H9 (cell line): ENCODE measurements at regions not wholly inside any gene's neighbourhood (a gene's known extent, or its start where the extent isn't known, plus 50 kb on each side); places are given as distances from the start of the nearest gene placed in this dataset.

Experiments used
- DNase-seq: peaks from one replicate; pipeline ENCODE4 v3.0.0-alpha.2; 2017
- H2AFZ ChIP-seq: one replicate; pipeline ENCODE4 v1.6.1; 2013; ENCODE audit warnings: mild to moderate bottlenecking, low read length, control low read depth, moderate library complexity
- H2AK5ac ChIP-seq: 2 replicates; pipeline ENCODE4 v1.6.1; 2013; ENCODE audit warnings: low read length, control low read depth, mixed read lengths; ENCODE audit not compliant: insufficient read length
- H2BK120ac ChIP-seq: one replicate; pipeline ENCODE4 v1.6.1; 2013; ENCODE audit warnings: low read depth, mild to moderate bottlenecking, low read length, control low read depth, inconsistent platforms; ENCODE audit not compliant: poor library complexity, severe bottlenecking
- H2BK12ac ChIP-seq: 2 replicates; pipeline ENCODE4 v1.6.1; 2013; ENCODE audit warnings: low read length, control low read depth, mixed read lengths, low read depth; ENCODE audit not compliant: insufficient read length
- H2BK15ac ChIP-seq: 2 replicates; pipeline ENCODE4 v1.6.1; 2013; ENCODE audit warnings: low read depth, low read length, control low read depth
- H2BK20ac ChIP-seq: one replicate; pipeline ENCODE4 v1.6.1; 2013; ENCODE audit warnings: low read depth, mild to moderate bottlenecking, low read length, control low read depth, inconsistent platforms; ENCODE audit not compliant: poor library complexity, severe bottlenecking
- H2BK5ac ChIP-seq: 2 replicates; pipeline ENCODE4 v1.6.1; 2013; ENCODE audit warnings: low read length, control low read depth, mixed read lengths; ENCODE audit not compliant: insufficient read length
- H3K14ac ChIP-seq: 2 replicates; pipeline ENCODE4 v1.6.1; 2013; ENCODE audit warnings: low read length, control low read depth; ENCODE audit not compliant: insufficient read depth
- H3K18ac ChIP-seq: 2 replicates; pipeline ENCODE4 v1.6.1; 2013; ENCODE audit warnings: low read depth, mild to moderate bottlenecking, mixed read lengths, low read length, control low read depth; ENCODE audit not compliant: insufficient read length
- H3K23ac ChIP-seq: 2 replicates; pipeline ENCODE4 v1.6.1; 2013; ENCODE audit warnings: low read length, control low read depth, mixed read lengths, low read depth; ENCODE audit not compliant: insufficient read length
- H3K23me2 ChIP-seq: 2 replicates; pipeline ENCODE4 v1.6.1; 2013; ENCODE audit warnings: low read depth, mild to moderate bottlenecking, mixed read lengths, low read length, control low read depth; ENCODE audit not compliant: insufficient read length, poor library complexity, severe bottlenecking
- H3K27ac ChIP-seq: 2 replicates; pipeline ENCODE4 v1.5.1; 2013; ENCODE audit warnings: low read length, control low read depth, mixed read lengths, low read depth; ENCODE audit not compliant: insufficient read length
- H3K27me3 ChIP-seq: 2 replicates; pipeline ENCODE4 v1.6.1; 2013; ENCODE audit warnings: low read length, control low read depth, inconsistent platforms; ENCODE audit not compliant: insufficient read depth
- H3K4ac ChIP-seq: 2 replicates; pipeline ENCODE4 v1.6.1; 2013; ENCODE audit warnings: low read depth, mild to moderate bottlenecking, control low read depth, inconsistent platforms, low read length, moderate library complexity
- H3K4me1 ChIP-seq: 2 replicates; pipeline ENCODE4 v1.6.1; 2013; ENCODE audit warnings: low read length, control low read depth, inconsistent platforms; ENCODE audit not compliant: insufficient read depth
- H3K4me2 ChIP-seq: 2 replicates; pipeline ENCODE4 v1.6.1; 2013; ENCODE audit warnings: low read length, control low read depth, mixed read lengths; ENCODE audit not compliant: insufficient read length, insufficient read depth
- H3K56ac ChIP-seq: 2 replicates; pipeline ENCODE4 v1.6.1; 2013; ENCODE audit warnings: low read depth, mild to moderate bottlenecking, mixed read lengths, low read length, control low read depth; ENCODE audit not compliant: insufficient read length
- H3K79me1 ChIP-seq: 2 replicates; pipeline ENCODE4 v1.6.1; 2013; ENCODE audit warnings: low read depth, mild to moderate bottlenecking, moderate library complexity, low read length, control low read depth, inconsistent platforms; ENCODE audit not compliant: insufficient read depth, poor library complexity, severe bottlenecking
- H3K79me2 ChIP-seq: 2 replicates; pipeline ENCODE4 v1.6.1; 2013; ENCODE audit warnings: low read length, control low read depth, inconsistent platforms; ENCODE audit not compliant: insufficient read depth
- H3K9ac ChIP-seq: 2 replicates; pipeline ENCODE4 v1.6.1; 2013; ENCODE audit warnings: low read length, control low read depth, mixed read lengths; ENCODE audit not compliant: insufficient read length; ENCODE audit errors: extremely low read depth
- H3K9me3 ChIP-seq: one replicate; pipeline ENCODE4 v1.6.1; 2013; ENCODE audit warnings: low read depth, low read length, inconsistent platforms; ENCODE audit not compliant: control insufficient read depth
- H3T11ph ChIP-seq: one replicate; pipeline ENCODE4 v1.6.1; 2013; ENCODE audit warnings: mild to moderate bottlenecking, low read length, control low read depth, inconsistent platforms
- H4K20me1 ChIP-seq: one replicate; pipeline ENCODE4 v1.6.1; 2013; ENCODE audit not compliant: control insufficient read depth, insufficient read length, insufficient read depth
- H4K5ac ChIP-seq: 2 replicates; pipeline ENCODE4 v1.6.1; 2013; ENCODE audit warnings: low read depth, mild to moderate bottlenecking, mixed read lengths, low read length, control low read depth; ENCODE audit not compliant: insufficient read length
- H4K8ac ChIP-seq: replicated peaks from 2 replicates; pipeline ENCODE4 v1.6.1; 2013; ENCODE audit warnings: low read length, control low read depth, mixed read lengths, low read depth; ENCODE audit not compliant: insufficient read length
- H4K91ac ChIP-seq: 2 replicates; pipeline ENCODE4 v1.6.1; 2013; ENCODE audit warnings: low read depth, mild to moderate bottlenecking, moderate library complexity, mixed read lengths, low read length, control low read depth; ENCODE audit not compliant: insufficient read length
- H3K27ac Mint-ChIP-seq, 3 experiments: 2 replicates in 2 of 3; 3 replicates in 1 of 3; pipeline ENCODE4 v1.8.0; 2020 to 2021; ENCODE audit warnings: mixed read lengths in 3 of 3, mild to moderate bottlenecking in 1 of 3, moderate library complexity in 1 of 3
- H3K27me3 Mint-ChIP-seq: 2 replicates; pipeline ENCODE4 v1.8.0; 2021; ENCODE audit warnings: low read depth, mild to moderate bottlenecking, moderate library complexity, mixed read lengths
- H3K36me3 Mint-ChIP-seq, 3 experiments: 2 replicates in 2 of 3; 3 replicates in 1 of 3; pipeline ENCODE4 v1.8.0; 2020 to 2021; ENCODE audit warnings: low read depth in 3 of 3, mixed read lengths in 3 of 3; ENCODE audit not compliant: insufficient read depth in 1 of 3
- H3K4me1 Mint-ChIP-seq, 2 experiments: 2 replicates each; pipeline ENCODE4 v1.8.0; 2020; ENCODE audit warnings: mixed read lengths in 2 of 2
- H3K4me3 Mint-ChIP-seq, 2 experiments: 2 replicates in 1 of 2; 3 replicates in 1 of 2; pipeline ENCODE4 v1.8.0; 2020 to 2021; ENCODE audit warnings: mild to moderate bottlenecking in 2 of 2, mixed read lengths in 2 of 2, moderate library complexity in 1 of 2
- H3K9me3 Mint-ChIP-seq, 2 experiments: 2 replicates in 1 of 2; 3 replicates in 1 of 2; pipeline ENCODE4 v1.8.0; 2020; ENCODE audit warnings: mild to moderate bottlenecking in 2 of 2, mixed read lengths in 2 of 2, moderate library complexity in 1 of 2
- CTCF ChIP-seq: fragments of 200-600 bp; sonication (generic); conservative IDR thresholded peaks from 3 replicates; pipeline ENCODE4 v1.8.0; 2021; ENCODE audit warnings: antibody characterized with exemption, mild to moderate bottlenecking
- WGBS: extraction: QIAGEN DNeasy Blood & Tissue Kit; methylation state at CpG from one replicate; pipeline ENCODE4 v1.1.7; 2013; ENCODE audit warnings: missing lambda C conversion rate, low lambda C conversion rate, mixed read lengths; ENCODE audit not compliant: insufficient read length; ENCODE audit errors: extremely low coverage; 5-methylcytosine and 5-hydroxymethylcytosine counted together

GRCh38 chr2:185952100-185952499, 213.5 kb downstream of the FSIP2 start:
- H4K8ac ChIP-seq = no peak overlapping the region
- no peak overlapping the region for H3K56ac ChIP-seq
- no CpG with 5 or more reads among the region's 3 CpGs for WGBS
- H3K79me2 ChIP-seq = no peaks in the 10 kb centered on the region
- no peaks in the 10 kb centered on the region for H4K20me1 ChIP-seq
- no peaks in the 10 kb centered on the region for H3K4me1 Mint-ChIP-seq
- no peak overlapping the region for H3K23ac ChIP-seq
- no peaks in the 10 kb centered on the region for H3K9me3 ChIP-seq
- H3K27ac Mint-ChIP-seq = no peak overlapping the region
- H2AK5ac ChIP-seq = no peak overlapping the region
- no peaks in the 10 kb centered on the region for H3K36me3 Mint-ChIP-seq
- H3K27me3 Mint-ChIP-seq = no peaks in the 10 kb centered on the region
- no peak for TF ChIP-seq CTCF
- no peak overlapping the region for H3K4me2 ChIP-seq
- no peaks in the 10 kb centered on the region for H3K79me1 ChIP-seq
- H3K4ac ChIP-seq = no peak overlapping the region
- no peak overlapping the region for H2BK5ac ChIP-seq
- H3K9ac ChIP-seq = no peak overlapping the region
- no peak overlapping the region for H3K4me3 Mint-ChIP-seq
- no peak overlapping the region for H2BK15ac ChIP-seq
- H3K14ac ChIP-seq = no peak overlapping the region
- DNase-seq = no peak
- no peak overlapping the region for H3T11ph ChIP-seq
- no peaks in the 10 kb centered on the region for H3K27me3 ChIP-seq
- H4K5ac ChIP-seq = no peak overlapping the region
- no peaks in the 10 kb centered on the region for H3K4me1 ChIP-seq
- no peak overlapping the region for H4K91ac ChIP-seq
- H2BK20ac ChIP-seq = no peak overlapping the region
- H2BK12ac ChIP-seq = no peak overlapping the region
- no peak overlapping the region for H2BK120ac ChIP-seq
- no peaks in the 10 kb centered on the region for H3K23me2 ChIP-seq
- H3K9me3 Mint-ChIP-seq = no peaks in the 10 kb centered on the region
- no peak overlapping the region for H2AFZ ChIP-seq
- H3K27ac ChIP-seq = no peak overlapping the region
- no peak overlapping the region for H3K18ac ChIP-seq
